ENCODE measurements at regions not wholly inside any gene's neighbourhood (a gene's known extent, or its start where the extent isn't known, plus 50 kb on each side); places are given as distances from the start of the nearest gene placed in this dataset.

DNA sequence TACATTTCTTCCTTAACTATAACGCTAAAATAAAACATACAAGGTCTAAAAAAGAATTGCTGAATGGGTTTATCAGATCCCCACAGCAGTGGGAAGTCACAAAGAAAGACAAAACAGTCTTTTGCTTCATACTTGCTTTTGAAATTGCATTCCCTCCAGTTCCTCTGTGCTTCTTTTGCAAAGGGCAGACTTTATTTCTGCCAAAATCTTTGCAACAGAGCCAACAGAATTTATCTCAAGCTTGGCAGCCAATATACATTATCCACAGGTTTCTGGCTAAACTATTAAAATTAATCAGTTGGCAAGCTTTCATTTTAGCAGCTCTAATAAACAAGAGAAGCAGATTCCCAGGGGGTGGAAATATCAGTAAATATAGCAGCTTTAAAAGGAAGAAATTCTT is 378.9 kb upstream of the CA10 start:
- TF ChIP-seq POLR2A (IDR thresholded peaks at IDR 0.05; ENCODE audit: low read depth, low read length): no peak
- TF ChIP-seq, protein P1, sequence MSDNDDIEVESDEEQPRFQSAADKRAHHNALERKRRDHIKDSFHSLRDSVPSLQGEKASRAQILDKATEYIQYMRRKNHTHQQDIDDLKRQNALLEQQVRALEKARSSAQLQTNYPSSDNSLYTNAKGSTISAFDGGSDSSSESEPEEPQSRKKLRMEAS (IDR thresholded peaks at IDR 0.05; ENCODE audit: insufficient read depth, insufficient read length): no peak
- TF ChIP-seq, protein P2, sequence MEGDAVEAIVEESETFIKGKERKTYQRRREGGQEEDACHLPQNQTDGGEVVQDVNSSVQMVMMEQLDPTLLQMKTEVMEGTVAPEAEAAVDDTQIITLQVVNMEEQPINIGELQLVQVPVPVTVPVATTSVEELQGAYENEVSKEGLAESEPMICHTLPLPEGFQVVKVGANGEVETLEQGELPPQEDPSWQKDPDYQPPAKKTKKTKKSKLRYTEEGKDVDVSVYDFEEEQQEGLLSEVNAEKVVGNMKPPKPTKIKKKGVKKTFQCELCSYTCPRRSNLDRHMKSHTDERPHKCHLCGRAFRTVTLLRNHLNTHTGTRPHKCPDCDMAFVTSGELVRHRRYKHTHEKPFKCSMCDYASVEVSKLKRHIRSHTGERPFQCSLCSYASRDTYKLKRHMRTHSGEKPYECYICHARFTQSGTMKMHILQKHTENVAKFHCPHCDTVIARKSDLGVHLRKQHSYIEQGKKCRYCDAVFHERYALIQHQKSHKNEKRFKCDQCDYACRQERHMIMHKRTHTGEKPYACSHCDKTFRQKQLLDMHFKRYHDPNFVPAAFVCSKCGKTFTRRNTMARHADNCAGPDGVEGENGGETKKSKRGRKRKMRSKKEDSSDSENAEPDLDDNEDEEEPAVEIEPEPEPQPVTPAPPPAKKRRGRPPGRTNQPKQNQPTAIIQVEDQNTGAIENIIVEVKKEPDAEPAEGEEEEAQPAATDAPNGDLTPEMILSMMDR (IDR thresholded peaks at IDR 0.05; ENCODE audit: extremely low read depth in 1 of 2, insufficient read depth in 1 of 2, low read depth in 1 of 2, low read length in 2 of 2): no peak
